SK-N-MC (cell line): ENCODE measurements at regions not wholly inside any gene's neighbourhood (a gene's known extent, or its start where the extent isn't known, plus 50 kb on each side); places are given as distances from the start of the nearest gene placed in this dataset.

Experiments used
- DNase-seq: peaks from one replicate; pipeline ENCODE4 v3.0.0-alpha.2; 2011; ENCODE audit warnings: low read depth, low spot score
- H3K27ac ChIP-seq: fragments of 200-600 bp; sonication (generic); 2 replicates; pipeline ENCODE4 v1.5.1; 2016; ENCODE audit warnings: mixed run types
- H3K36me3 ChIP-seq: fragments of 200-600 bp; sonication (generic); 2 replicates; pipeline ENCODE4 v1.6.1; 2017; ENCODE audit warnings: antibody characterized with exemption, low read length, mixed read lengths; ENCODE audit not compliant: insufficient read depth
- H3K4me3 ChIP-seq: fragments of 200-600 bp; sonication (generic); 2 replicates; pipeline ENCODE4 v1.5.1; 2016
- H3K9ac ChIP-seq: fragments of 200-600 bp; sonication (generic); 2 replicates; pipeline ENCODE4 v1.8.0; 2017; ENCODE audit warnings: mixed run types, mixed read lengths; ENCODE audit not compliant: insufficient read length
- H3K9me3 ChIP-seq: fragments of 200-600 bp; sonication (generic); 2 replicates; pipeline ENCODE4 v1.6.1; 2017; ENCODE audit warnings: low read depth, mild to moderate bottlenecking, antibody characterized with exemption, low read length, moderate library complexity, mixed read lengths
- EZH2 ChIP-seq: fragments of 200-600 bp; sonication (generic); IDR thresholded peaks from one replicate; pipeline ENCODE4 v1.6.1; 2017; ENCODE audit warnings: antibody characterized with exemption
- FOXP2 ChIP-seq: optimal IDR thresholded peaks from 2 replicates; pipeline ENCODE3; 2011; ENCODE audit warnings: mild to moderate bottlenecking, moderate library complexity; ENCODE audit not compliant: insufficient read depth; ENCODE audit errors: extremely low read length, control extremely low read depth
- POLR2AphosphoS5 ChIP-seq: IDR thresholded peaks from 2 replicates; pipeline ENCODE4 v1.6.1; 2012; ENCODE audit warnings: mild to moderate bottlenecking, low read depth, low read length, borderline replicate concordance

DNA sequence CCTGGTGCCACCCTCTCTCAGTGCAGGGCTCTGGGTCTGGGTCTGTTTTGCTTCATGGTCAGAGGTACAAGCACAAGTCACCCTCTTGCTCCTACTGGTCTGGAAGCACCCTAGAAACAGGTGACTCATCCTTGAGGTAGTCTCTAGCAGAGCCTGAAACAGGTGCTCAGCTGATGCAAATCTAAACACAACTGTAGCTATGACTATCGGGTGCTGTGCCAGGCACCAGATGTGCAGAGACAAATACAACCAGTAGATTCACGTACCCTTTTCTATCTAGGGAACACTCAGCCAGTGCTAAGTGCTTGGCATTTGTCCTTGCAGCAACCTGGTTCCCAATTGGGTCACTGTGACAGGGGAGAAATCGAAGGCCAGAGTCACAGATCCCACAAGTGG lies 140.9 kb upstream of the MYCN start:
- no peak overlapping the region for H3K4me3 ChIP-seq
- H3K36me3 ChIP-seq: no peaks in the 10 kb centered on the region
- no peak for DNase-seq
- no peak for TF ChIP-seq EZH2
- TF ChIP-seq POLR2AphosphoS5: no peak
- TF ChIP-seq FOXP2: no peak
- no peak overlapping the region for H3K27ac ChIP-seq
- no peak overlapping the region for H3K9ac ChIP-seq
- no peaks in the 10 kb centered on the region for H3K9me3 ChIP-seq

DNA sequence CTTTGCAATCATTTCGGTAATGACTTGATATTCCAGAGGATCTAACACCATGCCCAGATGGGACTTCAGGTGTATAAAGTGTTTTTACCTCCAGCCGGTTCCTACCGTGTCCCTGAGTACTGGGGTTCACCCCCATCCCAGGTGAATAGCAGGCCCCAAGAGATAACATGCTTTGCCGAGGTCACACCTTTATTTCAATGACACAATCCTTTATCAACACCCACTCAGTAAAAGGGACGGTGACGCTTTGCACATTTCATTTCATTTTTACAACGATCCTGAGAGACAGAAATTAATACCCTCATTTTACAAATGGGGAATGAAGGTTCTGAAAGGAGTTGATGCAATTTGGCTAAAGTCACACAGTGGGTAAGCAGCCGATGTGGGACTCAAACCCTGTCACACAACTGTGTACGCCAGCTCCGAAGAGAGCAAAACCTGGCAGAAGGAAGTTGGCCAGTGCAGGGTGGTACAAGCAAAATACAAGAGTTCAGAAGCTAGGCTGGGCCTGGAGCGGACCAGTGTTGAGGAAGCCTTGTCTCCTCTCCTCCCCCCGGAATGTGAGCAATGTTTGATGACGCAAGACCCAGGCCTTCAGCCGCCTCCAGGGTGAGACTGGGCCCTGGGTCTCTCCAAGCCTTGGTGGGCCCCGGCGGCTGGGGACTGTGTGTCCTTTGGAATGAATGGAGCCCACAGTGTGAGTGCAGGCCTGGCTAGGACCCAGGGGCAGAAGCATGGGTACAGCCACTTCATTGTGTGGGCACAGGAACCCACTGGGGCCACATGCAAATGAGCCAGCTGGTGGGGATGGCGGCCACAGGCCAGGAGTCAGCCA lies 139.6 kb upstream of the MYCN start:
- no peak for DNase-seq
- Histone ChIP-seq H3K4me3 (no peak overlapping the region), H3K9me3 (no peaks in the 10 kb centered on the region), H3K27ac (no peak overlapping the region), H3K9ac (no peak overlapping the region), H3K36me3 (no peaks in the 10 kb centered on the region)
- TF ChIP-seq POLR2AphosphoS5 (no peak), FOXP2 (no peak), EZH2 (no peak)

DNA sequence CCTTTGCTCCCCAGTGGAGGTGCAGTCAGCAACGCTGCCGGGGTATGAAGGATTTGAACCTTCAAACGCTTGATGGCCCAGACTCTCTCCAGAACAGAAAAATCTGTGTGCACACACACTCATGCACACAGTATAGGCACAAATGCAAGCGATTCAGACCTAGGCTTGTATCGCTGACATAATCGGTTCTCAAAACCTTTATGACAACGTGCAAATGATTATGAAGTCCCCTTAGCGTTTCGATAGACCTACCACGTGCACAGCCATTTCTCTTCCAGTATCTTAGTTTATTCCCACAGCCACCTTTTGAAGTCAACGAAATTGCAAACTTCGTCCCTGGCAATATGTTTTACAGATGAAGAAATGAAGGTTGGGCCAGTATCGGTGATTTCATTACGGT lies 138.9 kb upstream of the MYCN start:
- Histone ChIP-seq H3K9me3 (no peaks in the 10 kb centered on the region), H3K9ac (no peak overlapping the region), H3K36me3 (no peaks in the 10 kb centered on the region), H3K4me3 (no peak overlapping the region), H3K27ac (no peak overlapping the region)
- DNase-seq: no peak
- TF ChIP-seq FOXP2 (no peak), POLR2AphosphoS5 (no peak), EZH2 (no peak)

DNA sequence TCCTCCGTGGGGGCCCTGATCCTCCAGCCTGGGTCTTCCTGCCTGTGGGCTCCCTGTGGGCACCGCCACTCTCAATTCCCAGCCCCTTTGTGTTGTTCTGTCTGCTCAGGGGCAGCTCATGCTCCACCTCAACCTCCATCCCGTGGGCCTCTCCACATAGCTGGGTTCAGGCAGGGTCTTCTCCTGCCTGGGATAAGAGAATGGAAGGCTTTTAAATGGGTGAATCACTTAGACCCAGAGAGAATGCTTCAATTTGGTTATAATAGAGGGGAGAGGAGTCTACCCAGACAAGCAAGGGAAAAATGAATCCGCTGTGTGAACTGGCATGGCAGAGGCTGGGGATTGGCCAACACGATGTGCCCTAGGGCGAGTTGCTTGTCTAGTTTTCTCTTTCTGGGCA lies 138.4 kb upstream of the MYCN start:
- no peak for TF ChIP-seq EZH2
- no peak for TF ChIP-seq FOXP2
- no peak for TF ChIP-seq POLR2AphosphoS5

DNA sequence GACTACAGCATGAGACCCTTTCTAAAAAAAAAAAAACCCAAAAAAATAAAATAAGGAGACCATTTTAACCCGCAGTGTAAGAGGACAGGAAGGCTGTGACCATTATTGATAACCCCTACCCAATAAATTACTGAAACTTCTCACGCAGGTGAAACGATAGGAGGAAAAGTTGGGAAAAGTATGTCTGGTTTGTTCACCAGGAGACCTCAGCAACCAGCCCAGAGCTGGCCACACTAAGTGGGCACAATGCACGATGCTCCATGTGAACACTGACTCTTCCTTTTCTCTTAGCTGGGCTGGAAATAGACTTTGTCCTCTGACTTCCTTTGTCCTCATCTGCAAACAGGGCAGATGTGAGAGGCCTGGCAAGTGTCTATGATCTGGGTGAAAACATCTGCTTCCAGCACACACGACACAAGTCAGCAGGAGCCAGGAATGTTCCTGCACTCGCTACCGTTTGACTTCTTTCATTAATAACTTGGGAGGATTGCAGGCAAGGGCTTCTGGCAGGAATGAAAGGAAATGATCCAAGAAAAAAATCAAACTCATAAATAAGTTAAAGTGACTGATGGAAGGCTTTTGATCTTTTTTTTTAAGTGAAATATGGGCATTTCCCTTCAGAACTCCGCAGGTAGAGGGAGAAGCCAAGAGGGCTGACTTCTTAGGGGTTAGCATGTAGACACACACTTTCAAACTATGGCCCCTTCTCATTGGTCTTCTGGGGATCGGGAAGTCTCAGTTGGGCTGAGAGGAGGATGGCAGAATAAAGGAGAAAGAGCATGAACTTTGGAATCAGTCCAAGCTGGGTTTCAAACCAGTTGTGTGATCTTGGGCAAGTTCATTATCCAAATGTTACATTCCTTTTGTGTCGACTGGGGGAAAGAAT lies 137.4 kb upstream of the MYCN start:
- Histone ChIP-seq H3K9ac (no peak overlapping the region), H3K9me3 (no peaks in the 10 kb centered on the region), H3K27ac (no peak overlapping the region), H3K4me3 (no peak overlapping the region), H3K36me3 (no peaks in the 10 kb centered on the region)
- no peak for DNase-seq
- no peak for TF ChIP-seq POLR2AphosphoS5
- no peak for TF ChIP-seq EZH2
- TF ChIP-seq FOXP2: no peak

More for the DNA sequence above, 138.4 kb upstream of the MYCN start:
- no peaks in the 10 kb centered on the region for H3K36me3 ChIP-seq
- no peak for DNase-seq
- no peak overlapping the region for H3K9ac ChIP-seq
- H3K27ac ChIP-seq: no peak overlapping the region
- no peaks in the 10 kb centered on the region for H3K9me3 ChIP-seq
- no peak overlapping the region for H3K4me3 ChIP-seq

DNA sequence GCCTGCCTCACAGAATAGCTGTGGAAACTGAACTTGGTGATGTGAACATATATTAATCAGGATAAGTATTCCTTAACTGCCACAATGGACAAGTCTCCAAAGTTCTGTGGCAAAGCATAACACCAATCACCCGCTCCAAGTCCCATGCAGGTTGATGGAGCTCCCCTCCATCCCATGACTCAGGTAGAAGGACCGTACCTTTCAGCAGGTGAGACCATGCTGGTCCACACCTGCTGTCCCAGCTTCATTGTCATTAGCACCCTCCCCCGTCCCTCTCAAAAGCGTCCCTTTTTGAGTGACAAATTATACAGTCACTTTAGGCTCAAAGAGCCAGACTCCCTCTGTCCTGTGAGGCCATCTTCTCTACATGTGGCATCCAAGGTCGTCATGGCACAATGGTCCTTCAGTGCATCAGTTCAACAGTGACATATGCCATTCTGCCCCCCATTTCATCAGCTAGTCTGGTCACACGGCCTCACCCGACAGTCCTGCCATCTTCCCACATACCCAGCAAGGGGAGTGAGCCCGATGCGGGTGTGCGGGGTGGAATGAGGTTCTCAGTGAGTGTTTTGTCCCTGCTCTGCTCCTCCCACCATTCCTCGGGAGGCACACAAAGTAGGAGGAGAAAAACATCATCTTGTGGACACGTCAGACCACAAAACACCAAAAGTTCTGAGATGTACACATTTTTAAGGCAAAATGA lies 136.7 kb upstream of the MYCN start:
- DNase-seq: no peak
- H3K9ac ChIP-seq: no peak overlapping the region
- no peaks in the 10 kb centered on the region for H3K9me3 ChIP-seq
- H3K4me3 ChIP-seq: no peak overlapping the region
- no peaks in the 10 kb centered on the region for H3K36me3 ChIP-seq
- no peak overlapping the region for H3K27ac ChIP-seq
- TF ChIP-seq FOXP2: no peak
- no peak for TF ChIP-seq EZH2
- no peak for TF ChIP-seq POLR2AphosphoS5

DNA sequence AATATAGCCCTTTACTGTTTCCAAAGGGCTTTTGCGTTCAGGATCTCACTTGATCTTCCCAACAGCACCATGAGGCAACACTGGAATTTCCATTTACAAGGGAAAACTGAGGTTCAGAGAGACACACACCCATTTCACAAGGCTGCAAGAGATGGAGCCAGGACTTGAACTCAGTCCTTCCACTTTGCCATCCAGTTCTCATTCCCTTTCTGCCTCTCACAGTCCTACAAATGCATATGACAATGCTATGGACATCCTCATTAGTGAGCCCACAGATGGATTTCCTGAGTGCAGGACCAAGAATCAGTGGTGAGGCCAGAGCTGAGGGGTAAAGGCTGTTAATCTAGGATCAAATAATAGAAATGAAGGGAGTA lies 136.1 kb upstream of the MYCN start:
- Histone ChIP-seq H3K36me3 (no peaks in the 10 kb centered on the region), H3K4me3 (no peak overlapping the region), H3K9ac (no peak overlapping the region), H3K9me3 (no peaks in the 10 kb centered on the region), H3K27ac (no peak overlapping the region)
- no peak for DNase-seq
- TF ChIP-seq FOXP2: no peak
- no peak for TF ChIP-seq EZH2
- TF ChIP-seq POLR2AphosphoS5: no peak

DNA sequence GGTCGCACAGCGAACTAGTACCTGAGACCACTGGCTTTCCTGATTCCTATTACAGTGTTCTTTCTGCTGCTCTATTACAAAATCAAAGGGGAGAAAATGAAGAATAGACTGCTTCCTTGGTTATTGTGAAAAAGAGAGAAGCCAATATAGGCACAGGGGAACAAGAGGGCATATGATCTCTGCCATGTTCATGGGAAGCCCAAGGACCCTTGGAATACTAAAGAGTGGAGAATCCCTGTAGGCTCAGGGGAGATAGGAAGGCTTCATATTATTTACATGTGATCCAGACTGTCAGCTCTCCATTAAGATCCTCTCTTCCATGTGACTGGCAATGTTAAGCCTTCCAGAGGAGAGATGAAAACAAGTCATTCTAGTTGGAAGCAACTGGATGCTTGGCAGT lies 135.7 kb upstream of the MYCN start:
- no peak overlapping the region for H3K9ac ChIP-seq
- H3K4me3 ChIP-seq: no peak overlapping the region
- no peaks in the 10 kb centered on the region for H3K9me3 ChIP-seq
- no peaks in the 10 kb centered on the region for H3K36me3 ChIP-seq
- TF ChIP-seq EZH2: no peak
- no peak for TF ChIP-seq POLR2AphosphoS5
- no peak for TF ChIP-seq FOXP2
- H3K27ac ChIP-seq: no peak overlapping the region
- no peak for DNase-seq
